Fibroblast of gingiva (primary cell): ENCODE measurements at regions not wholly inside any gene's neighbourhood (a gene's known extent, or its start where the extent isn't known, plus 50 kb on each side); places are given as distances from the start of the nearest gene placed in this dataset.

ENCODE experiments used
- DNase-seq: peaks from one replicate; pipeline ENCODE4 v3.0.0-alpha.2; 2011; ENCODE audit warnings: low read depth

DNA sequence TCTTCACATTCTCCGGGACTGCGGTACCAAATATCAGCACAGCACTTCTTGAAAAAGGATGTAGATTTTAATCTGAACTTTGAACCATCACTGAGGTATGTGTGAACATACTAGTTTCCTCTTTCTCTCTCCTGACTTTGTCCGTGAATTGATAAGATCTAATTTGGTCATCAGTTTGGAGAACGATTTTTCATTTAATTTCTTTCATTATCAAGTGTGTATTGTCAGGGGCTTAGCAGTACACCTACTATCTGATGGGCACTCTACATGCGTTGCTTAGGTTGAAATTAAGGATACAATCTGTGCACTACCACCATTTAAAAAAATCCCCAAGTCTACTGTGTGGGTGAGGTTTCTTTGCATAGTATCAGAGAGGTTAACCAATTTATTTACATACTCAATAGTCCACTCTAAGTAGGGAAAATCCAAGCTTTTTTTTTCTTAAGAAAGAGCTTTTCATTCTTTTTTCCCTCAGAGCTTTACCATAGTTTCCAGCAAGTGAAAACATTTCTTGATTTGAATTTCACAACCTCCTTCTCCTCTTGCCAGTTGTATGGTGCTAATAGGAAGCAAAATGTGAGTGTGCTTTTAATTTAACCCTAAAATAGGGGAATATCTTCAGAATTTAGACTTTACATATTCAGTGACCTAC, 105.4 kb upstream of the ESR1 start:
- DNase-seq, result no peak

DNA sequence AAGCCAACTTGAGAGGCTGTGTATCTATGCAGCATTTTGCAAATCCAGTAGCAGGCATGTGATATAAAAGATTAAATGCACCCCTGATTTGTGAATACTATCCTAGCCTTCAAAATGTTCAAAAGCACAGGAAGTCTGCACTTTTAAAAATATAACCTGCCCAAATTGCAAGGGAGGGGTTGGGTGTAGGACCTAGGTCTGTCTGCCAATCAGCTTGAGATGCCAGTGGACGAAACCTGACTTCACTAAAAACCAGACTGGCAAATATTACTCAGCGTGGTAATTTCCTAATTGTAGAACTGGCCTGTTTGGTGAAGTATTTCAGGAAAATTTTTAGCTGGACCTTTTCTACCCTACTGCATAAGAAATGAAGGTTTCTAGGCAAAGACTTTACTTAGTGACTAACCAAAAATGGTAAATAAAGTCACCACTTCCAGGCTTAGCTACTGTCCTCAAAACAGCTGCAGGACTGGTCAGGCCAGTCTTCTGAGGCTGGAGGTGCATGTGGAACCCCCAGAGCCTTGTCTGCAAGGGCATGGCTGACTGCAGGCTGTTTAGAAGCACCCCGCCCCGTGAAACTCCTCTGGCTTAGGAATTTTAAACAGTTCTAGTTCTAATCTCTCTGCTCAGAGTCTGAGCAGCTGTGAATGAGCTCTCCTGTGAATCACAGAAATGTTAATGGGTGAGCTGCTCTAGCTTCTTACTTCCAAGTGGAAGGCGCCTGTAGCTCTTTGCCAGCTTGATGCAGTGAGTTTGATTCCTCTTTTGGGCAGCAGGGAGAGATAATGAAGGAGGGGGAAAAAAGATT, 104.4 kb upstream of the ESR1 start:
- DNase-seq, result no peak

DNA sequence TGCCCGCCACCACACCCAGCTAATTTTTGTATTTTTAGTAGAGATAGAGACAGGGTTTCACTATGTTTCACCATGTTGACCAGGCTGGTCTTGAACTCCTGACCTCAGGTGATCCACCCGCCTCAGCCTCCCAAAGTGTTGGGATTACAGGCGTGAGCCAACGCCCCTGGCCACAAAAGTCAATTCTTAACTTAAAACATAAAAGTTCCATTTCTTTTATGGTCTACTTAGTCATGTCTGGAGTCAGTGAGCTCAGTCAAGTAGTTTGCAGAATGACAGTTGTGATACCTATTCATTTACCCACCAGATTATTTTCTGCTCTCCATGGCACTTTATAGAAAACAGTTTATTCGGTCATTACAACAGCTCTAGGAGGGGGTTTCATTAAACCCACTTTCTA, 103.1 kb upstream of the ESR1 start:
- no peak for DNase-seq

DNA sequence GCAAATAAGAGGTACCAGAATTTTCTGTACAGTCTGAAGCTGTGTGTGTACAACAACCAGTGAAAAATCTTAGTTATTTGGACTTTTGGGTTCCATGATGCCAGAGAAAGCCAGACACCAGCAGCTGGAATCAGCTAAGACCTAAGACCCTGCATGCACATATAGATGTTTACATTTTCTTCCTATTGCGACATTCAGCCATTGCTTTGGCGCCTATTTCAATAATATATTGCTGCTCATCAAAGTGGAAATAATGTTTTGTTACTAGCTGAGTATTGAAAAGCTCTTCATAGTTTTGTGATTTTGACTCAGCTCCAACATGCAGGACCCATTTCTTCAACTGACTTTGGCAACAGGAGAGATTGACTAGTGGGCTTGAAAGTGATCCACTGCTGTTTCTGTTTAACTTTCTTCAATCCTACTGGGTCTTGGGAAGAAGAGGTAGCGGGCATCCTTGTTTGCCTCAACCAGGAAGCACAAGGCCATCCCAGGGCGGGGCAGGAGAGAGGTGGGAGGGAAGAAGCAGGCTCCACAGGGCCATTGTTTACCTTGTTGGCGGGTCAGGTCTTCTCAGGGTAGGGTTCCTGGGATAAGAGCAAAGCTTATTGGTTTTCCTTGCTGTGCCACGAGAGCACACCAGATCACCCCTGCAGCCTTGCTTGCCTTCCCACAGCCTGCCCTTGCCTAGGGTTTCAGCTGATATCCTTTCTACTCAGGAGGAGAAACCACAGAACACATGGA, 101.3 kb upstream of the ESR1 start:
- no peak for DNase-seq

DNA sequence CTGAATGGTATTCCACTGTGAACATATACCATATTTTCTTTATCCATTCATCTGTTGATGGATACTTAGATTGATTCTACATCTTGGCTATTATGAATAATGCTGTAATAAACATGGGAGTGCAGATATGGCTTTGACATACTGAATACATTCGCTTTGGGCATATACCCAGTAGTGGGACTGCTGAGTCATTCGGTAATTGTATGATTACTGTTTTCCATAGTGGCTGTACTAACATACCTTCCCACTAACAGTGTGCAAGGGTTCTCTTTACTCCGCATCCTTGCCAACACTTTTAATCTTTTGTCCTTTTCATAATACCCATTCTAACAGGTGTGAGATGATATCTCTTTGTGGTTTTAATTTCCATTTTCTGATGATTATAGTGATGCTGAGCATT, 98.2 kb upstream of the ESR1 start:
- DNase-seq, result no peak

DNA sequence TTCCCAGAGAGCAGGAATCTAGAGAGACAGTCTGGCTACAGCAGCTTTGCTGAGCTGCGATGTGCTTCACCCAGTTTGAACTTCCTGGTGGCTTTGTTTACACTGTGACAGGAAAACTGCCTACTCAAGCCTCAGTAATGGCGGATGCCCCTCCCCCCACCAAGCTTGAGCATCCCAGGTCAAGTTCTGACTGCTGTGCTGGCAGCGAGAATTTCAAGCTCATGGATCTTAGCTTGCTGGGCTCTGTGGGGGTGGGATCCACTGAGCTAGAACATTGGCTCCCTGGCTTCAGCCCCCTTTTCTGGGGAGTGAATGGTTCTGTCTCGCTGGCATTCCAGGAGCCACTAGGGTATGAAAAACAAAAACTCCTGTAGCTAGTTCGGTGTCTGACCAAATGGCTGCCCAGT, 91.0 kb upstream of the ESR1 start:
- DNase-seq, result no peak

DNA sequence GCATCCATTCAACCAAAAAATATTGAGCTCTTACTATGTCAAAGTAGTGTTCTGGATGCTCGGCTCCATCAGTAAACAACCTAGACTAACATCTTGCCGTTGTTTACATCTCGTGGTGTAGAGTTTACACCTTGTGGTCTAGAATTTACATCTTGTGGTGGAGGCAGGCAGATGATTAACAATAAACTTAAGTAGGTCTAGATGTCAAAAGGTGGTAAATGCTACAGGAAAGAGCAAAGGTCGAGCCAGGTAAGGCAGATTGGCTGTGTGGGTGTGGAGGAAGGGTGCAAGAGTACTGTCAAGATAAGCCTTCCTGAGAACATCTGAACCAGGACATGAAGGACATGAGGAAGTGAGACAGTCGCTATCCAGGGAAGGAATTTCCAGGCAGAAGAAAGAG, 88.4 kb upstream of the ESR1 start:
- DNase-seq, result no peak

DNA sequence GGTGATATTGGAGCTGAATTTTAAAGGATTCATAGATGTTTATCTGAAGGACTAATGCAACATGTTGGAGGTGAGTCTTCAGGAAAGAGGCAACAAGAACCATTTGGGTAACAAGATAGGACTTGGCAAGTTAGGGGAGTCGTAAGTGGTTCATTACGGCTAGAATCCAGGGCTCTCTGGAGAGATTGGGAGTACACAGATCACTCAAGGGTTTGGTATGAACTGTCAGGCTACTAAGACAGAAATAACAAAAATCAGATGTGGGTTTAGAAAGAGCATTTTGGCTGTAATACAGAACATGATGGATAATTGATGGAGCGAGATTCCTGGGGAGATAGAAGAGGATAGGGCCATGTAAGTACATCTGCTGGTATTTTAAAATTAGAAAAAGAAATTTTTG, 86.3 kb upstream of the ESR1 start:
- peak; percentile 89 for DNase-seq

DNA sequence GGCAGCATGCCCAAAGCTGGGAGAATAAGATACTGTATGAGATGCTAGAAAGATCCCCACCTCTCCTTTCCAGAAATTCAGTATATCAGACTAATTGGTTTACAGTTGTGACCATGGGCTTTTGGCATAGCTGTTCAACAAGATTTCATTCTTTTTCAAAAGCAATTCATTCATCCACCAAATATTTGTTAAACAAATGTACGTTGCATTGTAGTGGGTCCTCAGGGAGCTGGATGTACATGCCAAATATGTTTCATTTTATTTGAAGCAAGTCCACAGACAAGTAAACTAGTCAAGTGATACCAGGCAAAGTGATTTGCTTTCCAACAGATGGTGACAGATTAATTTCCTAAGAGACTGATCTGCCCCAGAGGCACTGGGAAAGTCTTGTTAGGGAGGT, 85.8 kb upstream of the ESR1 start:
- DNase-seq, result peak; percentile 76

DNA sequence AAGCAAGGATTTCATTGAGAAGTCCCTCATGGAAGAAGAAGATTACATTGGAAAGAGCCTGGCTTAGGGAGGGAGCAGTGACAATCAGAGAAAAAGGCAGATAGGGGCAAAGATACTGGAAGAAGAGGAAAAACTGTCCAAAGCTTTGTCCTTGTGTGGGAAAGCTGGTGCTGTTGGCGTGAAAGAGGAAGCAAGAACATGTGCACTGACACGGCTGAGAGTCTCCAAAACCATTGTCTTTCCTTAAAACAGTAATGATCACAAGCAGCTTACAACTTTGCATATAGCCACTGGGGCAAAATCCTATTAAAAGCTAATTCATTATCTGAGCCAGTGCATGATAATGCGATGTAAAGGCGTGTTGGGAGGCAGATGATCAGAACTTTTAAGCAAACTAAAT, 85.1 kb upstream of the ESR1 start:
- DNase-seq, result no peak

DNA sequence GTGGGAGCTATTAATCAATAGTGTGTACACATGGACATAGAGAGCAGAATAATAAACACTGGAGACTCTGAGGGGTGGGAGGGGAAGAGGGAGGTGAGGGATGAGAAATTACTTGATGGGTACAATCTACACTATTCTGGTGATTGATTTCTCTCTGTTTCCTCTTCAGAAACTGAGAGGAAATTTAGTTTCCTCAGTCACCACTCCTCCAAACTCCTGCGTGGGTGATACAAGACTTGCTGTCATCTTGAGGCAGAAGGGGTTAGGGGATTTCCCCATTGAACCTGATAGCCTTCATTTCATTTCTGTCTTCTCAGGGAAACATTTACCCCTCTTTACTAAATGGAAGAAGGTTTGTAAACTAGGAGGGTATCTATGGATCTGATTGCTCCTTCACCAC, 84.3 kb upstream of the ESR1 start:
- no peak for DNase-seq

DNA sequence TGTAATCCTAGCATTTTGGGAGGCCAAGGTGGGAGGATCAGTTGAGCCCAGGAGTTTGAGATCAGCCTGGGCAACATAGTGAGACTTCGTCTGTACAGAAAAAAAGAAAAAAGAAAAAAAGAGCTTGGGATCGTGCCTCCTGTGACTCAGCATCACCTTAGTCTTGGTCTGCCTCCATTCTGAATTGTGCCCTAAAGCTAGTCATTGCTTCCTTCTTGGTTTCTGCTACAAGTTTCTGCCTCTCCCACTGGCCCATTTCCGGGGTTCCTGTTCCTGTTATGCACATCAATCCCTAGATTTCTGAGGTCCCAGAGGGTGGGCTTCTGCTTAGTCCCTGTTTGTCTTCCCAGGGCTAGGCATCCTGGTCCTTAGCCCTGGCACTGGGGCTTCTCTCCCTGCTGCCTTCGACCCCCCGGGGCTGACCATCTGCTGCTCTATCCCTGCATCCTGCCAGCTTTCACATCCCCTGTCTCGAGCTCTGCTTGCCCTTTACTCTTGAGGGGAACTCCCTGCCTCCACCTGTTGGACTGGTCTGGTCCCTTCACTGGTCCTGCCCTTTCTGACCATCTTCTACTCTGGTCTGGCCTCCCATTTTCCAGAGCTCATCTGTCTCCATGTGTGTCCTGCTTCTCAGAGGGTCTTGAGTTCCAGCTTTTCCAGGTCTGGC, 77.5 kb upstream of the ESR1 start:
- no peak for DNase-seq

DNA sequence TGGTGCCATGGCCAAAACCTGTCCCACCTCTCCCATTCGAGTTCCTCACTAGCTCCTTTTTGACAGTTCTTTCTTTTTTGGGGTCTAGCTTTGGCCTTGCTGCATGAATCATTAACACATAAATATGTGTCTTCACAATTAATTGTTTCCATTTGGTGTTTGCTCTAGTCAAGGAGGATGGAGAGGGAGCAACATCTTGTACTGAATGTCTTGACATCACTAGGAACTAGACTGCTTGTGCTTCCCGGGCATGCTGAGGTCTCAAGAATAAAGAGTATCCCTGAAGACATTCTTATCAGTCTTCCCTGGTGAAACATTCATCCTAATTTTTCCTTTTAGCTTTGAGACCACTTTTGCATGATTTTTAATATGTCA, 77.0 kb upstream of the ESR1 start:
- DNase-seq, result no peak

DNA sequence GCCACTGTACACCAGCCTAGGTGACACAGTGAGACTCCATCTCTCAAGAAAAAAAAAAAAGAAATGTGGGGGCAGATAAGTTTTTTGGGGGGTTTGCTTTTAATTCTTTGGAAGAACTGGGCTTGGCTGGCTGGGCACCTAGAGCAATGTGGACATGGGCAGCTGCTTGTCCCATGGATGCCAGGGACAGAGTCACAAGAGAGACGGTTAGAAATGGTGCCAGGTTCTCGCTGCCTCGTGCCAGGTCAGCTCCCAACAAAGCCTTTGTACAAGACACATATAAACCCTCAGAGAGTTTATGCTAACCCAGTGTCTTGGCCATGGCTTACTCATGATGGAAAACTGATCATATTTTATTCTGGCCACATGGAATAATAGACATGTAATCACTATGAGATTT, 76.2 kb upstream of the ESR1 start:
- no peak for DNase-seq

DNA sequence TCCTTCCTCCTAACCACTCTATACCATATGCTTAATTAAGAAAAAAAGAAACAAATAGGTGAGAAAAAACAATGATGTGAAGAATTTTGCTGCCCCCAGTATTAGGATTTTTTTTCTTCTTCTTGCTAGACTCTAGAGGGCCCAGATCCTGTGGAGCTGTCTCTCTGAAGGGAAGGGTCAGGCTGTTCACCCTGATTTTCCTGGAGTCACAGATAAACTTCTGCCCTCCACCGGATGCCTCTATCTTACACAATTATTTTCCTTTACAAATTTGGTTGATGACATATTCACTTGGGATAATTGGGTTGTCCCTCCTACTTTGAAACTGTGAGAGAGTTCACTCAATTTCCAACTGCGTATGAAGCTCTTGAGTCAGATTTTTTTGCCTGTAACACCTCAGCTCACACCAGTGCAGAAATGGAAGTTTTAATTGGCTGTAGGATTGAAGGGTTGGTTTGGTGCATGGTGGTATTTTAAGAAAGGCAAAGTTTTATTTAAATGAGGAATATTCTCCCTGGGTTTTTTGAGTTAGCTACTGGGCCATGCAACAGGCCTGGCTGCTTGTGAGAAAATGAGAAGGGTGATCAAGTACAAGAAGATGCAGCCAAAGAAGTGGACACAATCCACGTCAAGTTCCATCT, 73.7 kb upstream of the ESR1 start:
- DNase-seq, result no peak

DNA sequence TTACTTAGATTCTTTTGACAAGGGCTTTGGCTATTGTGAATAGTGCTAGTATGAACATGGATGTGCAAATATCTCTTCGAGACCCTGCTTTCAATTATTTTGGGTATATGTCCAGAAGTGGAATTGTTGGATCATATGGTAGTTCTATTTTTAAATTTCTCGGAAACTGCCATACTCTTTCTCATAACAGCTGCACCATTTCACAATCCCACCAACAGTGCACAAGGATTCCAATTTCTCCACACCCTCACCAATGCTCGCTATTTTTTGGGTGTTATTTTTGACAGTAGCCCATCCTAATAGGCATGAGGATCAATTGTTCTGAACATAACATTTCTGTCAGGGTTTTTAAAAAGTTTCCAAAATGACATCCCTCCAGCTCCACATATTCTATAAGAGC, 69.2 kb upstream of the ESR1 start:
- DNase-seq, result peak; percentile 23

DNA sequence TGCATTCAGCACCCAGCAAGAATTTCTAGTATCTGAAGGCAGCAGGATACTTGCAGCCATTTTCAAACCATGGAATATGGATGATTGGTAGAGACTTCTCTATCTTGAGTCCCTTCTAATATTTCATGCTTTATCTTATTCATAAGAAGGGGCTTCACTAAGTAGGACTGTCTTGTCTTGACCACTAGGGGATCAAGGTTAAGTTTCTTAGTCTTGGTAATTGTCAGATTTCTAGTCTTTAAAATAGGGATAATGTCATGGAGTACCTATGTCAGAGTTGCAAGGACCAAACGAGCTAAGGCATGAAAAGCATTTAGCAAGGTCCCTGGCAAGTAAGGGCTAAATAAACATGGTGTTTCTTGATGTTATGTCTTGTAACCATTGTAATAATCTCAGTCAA, 68.5 kb upstream of the ESR1 start:
- no peak for DNase-seq

DNA sequence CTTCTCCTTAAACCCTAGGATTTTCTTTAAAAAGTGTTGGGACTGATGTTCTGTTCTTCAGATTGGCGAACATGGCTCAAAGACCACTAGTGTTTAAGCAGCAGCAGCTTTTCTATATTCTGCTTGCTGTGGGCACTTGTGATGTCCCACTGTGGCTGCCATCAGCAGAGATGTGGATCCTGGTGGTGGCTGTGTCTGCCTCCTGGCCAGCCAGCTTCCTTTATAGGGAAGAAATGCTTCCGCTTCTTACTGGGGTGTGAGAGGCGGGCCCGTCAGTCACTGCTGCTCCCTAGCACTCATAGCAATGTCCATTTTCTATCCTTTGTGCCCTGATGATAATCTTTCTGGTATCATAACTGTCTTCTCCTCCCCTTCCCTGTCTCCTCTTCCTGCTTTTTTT, 66.7 kb upstream of the ESR1 start:
- DNase-seq, result no peak

DNA sequence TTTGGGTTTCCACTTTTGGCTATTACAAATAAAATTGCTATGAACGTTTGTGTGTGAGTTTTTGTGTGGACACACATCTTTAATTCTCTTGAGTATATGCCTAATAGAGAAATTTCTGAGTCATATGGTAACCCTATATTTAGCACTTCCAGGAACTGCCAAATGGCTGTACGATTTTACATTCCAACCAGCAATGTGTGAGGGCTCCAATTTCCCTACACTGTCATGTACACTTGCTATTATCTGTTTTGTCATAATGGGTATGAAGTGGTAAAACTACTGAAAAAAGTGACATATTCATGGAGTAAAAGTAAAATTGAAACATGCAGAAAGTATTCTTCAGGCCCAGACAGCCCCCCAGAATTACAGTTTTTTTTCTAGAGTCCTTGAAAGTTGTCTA, 59.6 kb upstream of the ESR1 start:
- DNase-seq, result peak; percentile 79

DNA sequence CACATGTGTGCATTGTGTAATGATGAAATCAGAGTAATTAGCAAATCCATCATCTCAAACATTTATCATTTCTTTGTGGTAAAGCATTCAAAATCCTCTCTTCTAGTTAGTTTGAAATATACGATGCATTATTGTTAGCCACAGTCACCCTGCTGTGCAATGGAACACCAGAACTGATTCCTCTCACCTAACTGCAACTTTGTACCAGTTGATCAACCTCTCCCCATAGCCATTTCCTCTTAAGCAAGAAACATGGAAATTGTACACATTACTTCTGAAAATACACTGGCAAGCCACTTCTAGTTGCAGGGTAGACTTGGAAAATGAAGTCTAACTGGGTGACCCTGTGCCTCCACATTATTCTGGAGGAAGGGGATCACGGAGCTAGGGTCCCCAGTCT, 58.1 kb upstream of the ESR1 start:
- no peak for DNase-seq

DNA sequence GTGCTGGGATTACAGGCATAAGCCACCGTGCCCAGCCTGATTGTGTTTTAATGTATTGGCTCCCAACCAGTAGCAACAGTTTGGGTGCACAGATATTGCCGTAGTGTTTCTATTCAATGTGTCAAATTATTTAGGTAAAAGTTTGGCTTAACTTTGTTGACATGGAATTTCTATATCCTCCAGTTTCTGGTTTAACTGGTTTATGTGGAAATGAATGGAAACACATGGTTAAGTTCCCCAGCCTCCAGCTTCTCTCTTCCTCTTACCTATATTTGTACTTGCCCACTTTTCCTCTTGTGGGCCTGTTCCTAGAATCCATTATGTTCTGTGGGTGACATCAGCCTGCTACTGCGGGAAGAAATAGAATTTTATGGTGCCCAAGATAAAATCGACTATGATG, 53.9 kb upstream of the ESR1 start:
- DNase-seq, result no peak

DNA sequence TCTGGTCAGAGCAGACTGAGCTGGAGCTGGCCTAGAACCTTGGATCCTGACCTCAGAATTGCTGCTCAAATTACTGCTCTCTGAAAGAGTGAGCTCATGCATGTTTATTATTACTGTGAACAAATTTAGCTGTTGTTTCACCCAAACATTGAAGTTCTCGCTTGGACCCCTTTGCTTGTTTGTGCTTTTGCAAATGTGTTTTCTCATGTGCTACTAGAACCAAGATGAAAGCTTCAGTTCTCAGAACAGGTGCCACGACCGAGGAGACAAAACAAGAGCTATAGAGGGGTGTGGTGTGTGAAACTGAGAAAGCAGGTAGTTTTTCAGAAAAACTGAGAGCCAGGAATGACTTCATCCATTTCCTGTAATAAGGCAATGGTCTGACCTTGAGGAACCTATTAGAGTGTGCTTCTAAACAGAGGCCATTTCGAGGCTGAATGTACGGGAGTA, 50.0 kb upstream of the ESR1 start:
- DNase-seq, result no peak
